T-helper 1 cell treated with Interleukin-12 subunit alpha and Interleukin-12 subunit beta and Interleukin-4 antibody, amounts not matched to agents 30 μg/mL and 1 μg/mL, for 36 hours (primary cell): ENCODE measurements at regions not wholly inside any gene's neighbourhood (a gene's known extent, or its start where the extent isn't known, plus 50 kb on each side); places are given as distances from the start of the nearest gene placed in this dataset.

Experiments used
- H3K27ac Mint-ChIP-seq: one replicate; pipeline ENCODE4 v1.8.0; 2021; ENCODE audit warnings: mild to moderate bottlenecking, mixed read lengths
- H3K27me3 Mint-ChIP-seq: one replicate; pipeline ENCODE4 v1.8.0; 2021; ENCODE audit warnings: low read depth, mixed read lengths
- H3K36me3 Mint-ChIP-seq: one replicate; pipeline ENCODE4 v1.8.0; 2021; ENCODE audit warnings: low read depth, mixed read lengths
- H3K4me1 Mint-ChIP-seq: one replicate; pipeline ENCODE4 v1.8.0; 2021; ENCODE audit warnings: low read depth, mixed read lengths
- H3K4me3 Mint-ChIP-seq: one replicate; pipeline ENCODE4 v1.8.0; 2021; ENCODE audit warnings: mild to moderate bottlenecking, moderate library complexity, mixed read lengths
- H3K9me3 Mint-ChIP-seq: one replicate; pipeline ENCODE4 v1.8.0; 2021; ENCODE audit warnings: mixed read lengths

DNA sequence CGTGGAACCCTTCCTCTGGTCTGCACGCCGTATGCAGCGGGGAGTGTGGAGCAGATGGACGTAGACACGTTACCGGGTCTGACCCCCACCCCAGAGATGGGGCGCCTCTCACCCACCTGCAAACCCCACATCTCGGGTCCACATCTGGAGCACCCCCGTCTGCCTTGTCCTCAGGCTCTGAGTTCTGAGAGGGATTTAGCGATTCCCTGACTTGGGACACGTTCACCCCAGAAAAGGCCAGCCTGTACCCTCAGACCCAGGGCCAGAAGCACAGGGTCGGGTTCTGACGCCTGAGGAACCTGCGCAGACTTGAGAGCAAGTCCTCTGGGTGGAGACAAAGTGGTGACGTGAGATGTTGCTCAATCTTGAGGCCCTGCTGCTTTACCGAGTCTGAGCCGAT, 1138.5 kb downstream of the BRD1 start:
- H3K27me3 Mint-ChIP-seq, result no peaks in the 10 kb centered on the region
- no peak overlapping the region for H3K4me3 Mint-ChIP-seq
- H3K9me3 Mint-ChIP-seq, result no peaks in the 10 kb centered on the region
- H3K36me3 Mint-ChIP-seq, result no peaks in the 10 kb centered on the region
- no peaks in the 10 kb centered on the region for H3K4me1 Mint-ChIP-seq
- H3K27ac Mint-ChIP-seq, result no peak overlapping the region

DNA sequence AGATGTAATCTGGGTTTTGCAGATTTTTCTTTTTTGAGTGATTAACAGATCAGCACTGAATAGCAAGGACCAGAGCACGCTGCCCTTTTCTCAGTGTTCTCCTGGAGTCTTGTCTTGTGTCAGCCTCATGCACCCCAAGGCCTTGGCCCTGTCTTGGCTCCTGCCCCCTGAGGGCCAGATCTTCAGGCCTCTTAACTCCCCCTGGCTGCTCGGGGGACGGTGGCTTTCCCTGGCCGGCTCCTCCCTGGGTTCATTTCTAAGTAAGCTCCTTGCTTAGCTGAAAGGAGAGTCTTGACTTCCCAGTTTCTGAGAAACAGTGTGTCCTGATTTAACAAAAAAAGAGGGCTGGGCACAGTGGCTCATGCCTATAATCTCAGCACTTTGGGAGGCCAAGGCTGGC, 1139.3 kb downstream of the BRD1 start:
- no peaks in the 10 kb centered on the region for H3K4me1 Mint-ChIP-seq
- no peak overlapping the region for H3K4me3 Mint-ChIP-seq
- no peak overlapping the region for H3K27ac Mint-ChIP-seq
- H3K36me3 Mint-ChIP-seq, result no peaks in the 10 kb centered on the region
- H3K27me3 Mint-ChIP-seq, result no peaks in the 10 kb centered on the region
- no peaks in the 10 kb centered on the region for H3K9me3 Mint-ChIP-seq

GRCh38 chr22:48687606-48688005, 1140.1 kb downstream of the BRD1 start:
- H3K4me3 Mint-ChIP-seq, result no peak overlapping the region
- H3K36me3 Mint-ChIP-seq, result no peaks in the 10 kb centered on the region
- H3K9me3 Mint-ChIP-seq, result no peaks in the 10 kb centered on the region
- H3K27ac Mint-ChIP-seq, result no peak overlapping the region
- H3K4me1 Mint-ChIP-seq, result no peaks in the 10 kb centered on the region
- no peaks in the 10 kb centered on the region for H3K27me3 Mint-ChIP-seq

GRCh38 chr22:48686694-48687302, 1140.9 kb downstream of the BRD1 start:
- Mint-ChIP-seq H3K27ac (no peak overlapping the region), H3K27me3 (no peaks in the 10 kb centered on the region), H3K4me1 (no peaks in the 10 kb centered on the region), H3K9me3 (no peaks in the 10 kb centered on the region), H3K36me3 (no peaks in the 10 kb centered on the region), H3K4me3 (no peak overlapping the region)

DNA sequence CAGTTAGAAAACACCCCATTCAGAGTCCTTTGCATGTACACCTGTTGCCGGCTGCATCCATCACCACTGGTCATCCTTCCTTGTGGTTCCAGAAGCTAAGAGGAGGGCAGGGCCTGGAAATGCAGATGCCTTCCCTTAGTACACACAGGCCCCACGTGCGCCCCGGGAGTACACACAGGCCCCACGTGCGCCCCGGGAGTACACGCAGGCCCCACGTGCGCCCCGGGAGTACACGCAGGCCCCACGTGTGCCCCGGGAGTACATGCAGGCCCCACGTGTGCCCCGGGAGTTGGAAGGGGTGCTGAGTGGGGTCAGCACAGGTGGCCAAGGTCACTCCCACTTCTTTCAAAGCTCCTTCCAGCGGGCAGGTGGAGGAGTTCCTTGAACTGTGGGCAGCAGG, 1141.9 kb downstream of the BRD1 start:
- Mint-ChIP-seq H3K27me3 (no peaks in the 10 kb centered on the region), H3K4me1 (no peaks in the 10 kb centered on the region), H3K9me3 (no peaks in the 10 kb centered on the region), H3K27ac (no peak overlapping the region), H3K4me3 (no peak overlapping the region), H3K36me3 (no peaks in the 10 kb centered on the region)

GRCh38 chr22:48683640-48684039, 1144.0 kb downstream of the BRD1 start:
- H3K36me3 Mint-ChIP-seq, result no peaks in the 10 kb centered on the region
- H3K4me1 Mint-ChIP-seq, result no peaks in the 10 kb centered on the region
- no peaks in the 10 kb centered on the region for H3K27me3 Mint-ChIP-seq
- H3K9me3 Mint-ChIP-seq, result no peaks in the 10 kb centered on the region
- H3K4me3 Mint-ChIP-seq, result no peak overlapping the region
- no peak overlapping the region for H3K27ac Mint-ChIP-seq

- Mint-ChIP-seq H3K4me1 (no peaks in the 10 kb centered on the region), H3K27me3 (no peaks in the 10 kb centered on the region), H3K9me3 (no peaks in the 10 kb centered on the region), H3K27ac (no peak overlapping the region), H3K36me3 (no peaks in the 10 kb centered on the region), H3K4me3 (no peak overlapping the region)
These were observed 1145.2 kb downstream of the BRD1 start for GRCh38 chr22:48682504-48682903.

GRCh38 chr22:48680601-48681000, 1147.1 kb downstream of the BRD1 start:
- no peaks in the 10 kb centered on the region for H3K27me3 Mint-ChIP-seq
- no peaks in the 10 kb centered on the region for H3K36me3 Mint-ChIP-seq
- H3K9me3 Mint-ChIP-seq, result no peaks in the 10 kb centered on the region
- H3K4me1 Mint-ChIP-seq, result no peaks in the 10 kb centered on the region
- H3K27ac Mint-ChIP-seq, result no peak overlapping the region
- H3K4me3 Mint-ChIP-seq, result no peak overlapping the region

GRCh38 chr22:48679656-48680555, 1147.8 kb downstream of the BRD1 start:
- no peak overlapping the region for H3K27ac Mint-ChIP-seq

GRCh38 chr22:48678171-48679135, 1149.2 kb downstream of the BRD1 start:
- Mint-ChIP-seq H3K4me1 (no peaks in the 10 kb centered on the region), H3K27me3 (no peaks in the 10 kb centered on the region), H3K27ac (no peak overlapping the region), H3K36me3 (no peaks in the 10 kb centered on the region), H3K4me3 (no peak overlapping the region), H3K9me3 (peaks cover 8% of the 10 kb centered on the region)

More at GRCh38 chr22:48679656-48680555, 1147.8 kb downstream of the BRD1 start:
- Mint-ChIP-seq H3K9me3 (no peaks in the 10 kb centered on the region), H3K4me3 (no peak overlapping the region), H3K27me3 (no peaks in the 10 kb centered on the region), H3K36me3 (no peaks in the 10 kb centered on the region), H3K4me1 (no peaks in the 10 kb centered on the region)

DNA sequence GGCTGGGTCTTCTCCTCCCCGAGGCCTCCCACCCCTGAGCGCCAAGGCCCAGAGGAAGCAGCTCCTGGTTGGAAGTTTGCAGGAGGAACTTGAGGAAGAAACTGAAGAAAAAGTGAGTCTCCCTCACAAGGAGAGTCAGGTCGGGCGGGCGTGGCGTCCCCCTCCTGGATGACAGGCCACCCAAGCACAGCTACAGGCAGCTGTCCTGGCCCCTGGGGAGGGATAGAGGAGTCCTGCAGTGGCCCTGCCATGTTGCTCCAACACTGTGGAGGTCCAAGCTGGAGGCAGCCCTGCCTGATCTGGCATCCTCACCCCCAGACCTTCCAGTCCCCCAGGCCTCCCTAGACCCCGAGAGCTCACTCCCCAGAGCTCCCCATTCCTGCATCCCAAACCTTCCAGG, 1150.1 kb downstream of the BRD1 start:
- H3K27ac Mint-ChIP-seq, result no peak overlapping the region
- no peaks in the 10 kb centered on the region for H3K4me1 Mint-ChIP-seq
- H3K36me3 Mint-ChIP-seq, result no peaks in the 10 kb centered on the region
- H3K9me3 Mint-ChIP-seq, result peaks cover 16% of the 10 kb centered on the region
- H3K27me3 Mint-ChIP-seq, result no peaks in the 10 kb centered on the region
- no peak overlapping the region for H3K4me3 Mint-ChIP-seq

DNA sequence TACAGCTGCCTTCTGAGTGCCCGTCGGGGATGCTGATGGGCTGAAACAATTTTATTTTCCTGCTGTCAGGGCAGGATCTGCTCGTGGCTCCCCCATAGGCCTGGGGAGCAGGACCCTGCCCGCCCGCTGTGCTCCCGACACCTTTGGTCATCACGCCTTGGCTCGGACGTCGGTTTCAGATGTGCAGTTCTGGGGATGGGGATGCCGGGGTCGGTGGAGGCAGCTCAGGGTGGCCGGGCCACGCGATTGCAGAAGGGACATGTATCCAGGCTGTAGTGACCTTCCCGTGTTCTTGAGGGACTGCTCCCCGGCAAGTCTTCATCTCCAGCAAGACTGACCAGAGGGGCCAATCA, 1150.5 kb downstream of the BRD1 start:
- Mint-ChIP-seq H3K4me3 (no peak overlapping the region), H3K4me1 (no peaks in the 10 kb centered on the region), H3K36me3 (no peaks in the 10 kb centered on the region), H3K9me3 (peaks cover 21% of the 10 kb centered on the region), H3K27me3 (no peaks in the 10 kb centered on the region), H3K27ac (no peak overlapping the region)

GRCh38 chr22:48676266-48677167, 1151.2 kb downstream of the BRD1 start:
- Mint-ChIP-seq H3K9me3 (peaks cover 27% of the 10 kb centered on the region), H3K27ac (no peak overlapping the region), H3K4me1 (no peaks in the 10 kb centered on the region), H3K4me3 (no peak overlapping the region), H3K27me3 (no peaks in the 10 kb centered on the region), H3K36me3 (no peaks in the 10 kb centered on the region)

DNA sequence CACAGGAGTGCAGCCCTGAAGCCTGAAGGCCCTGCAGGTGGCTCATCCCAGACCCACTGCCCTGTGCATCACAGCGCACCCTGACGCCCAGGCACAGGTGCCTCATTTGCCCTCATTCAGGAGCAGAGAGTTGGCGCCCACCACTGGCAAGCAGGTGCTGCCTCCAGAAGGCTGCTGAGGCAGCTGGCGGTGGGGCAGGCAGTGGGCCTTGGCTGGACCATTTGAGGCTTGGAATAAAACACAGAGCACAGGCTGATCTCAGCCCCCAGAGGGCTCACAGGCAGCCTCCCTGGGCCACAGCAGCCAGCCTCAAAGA, 1151.9 kb downstream of the BRD1 start:
- Mint-ChIP-seq H3K4me1 (no peaks in the 10 kb centered on the region), H3K36me3 (no peaks in the 10 kb centered on the region), H3K9me3 (peaks cover 29% of the 10 kb centered on the region), H3K27ac (no peak overlapping the region), H3K4me3 (no peak overlapping the region), H3K27me3 (no peaks in the 10 kb centered on the region)
